HCT116 (cell line): ENCODE measurements at regions not wholly inside any gene's neighbourhood (a gene's known extent, or its start where the extent isn't known, plus 50 kb on each side); places are given as distances from the start of the nearest gene placed in this dataset.

Experiments used
- ATAC-seq: fragments of 200-7000 bp; cut with Tn5 transposase; 2 replicates; pipeline ENCODE4 v1.9.1; 2020; ENCODE audit warnings: mild to moderate bottlenecking, moderate library complexity
- BruUV-seq: library from RNA; stranded (reverse); fragments of 400-500 nt; replicated peaks from 2 replicates; lab custom pipeline; 2021; lab: Mats Ljungman, UMichigan
- CTCF ChIA-PET: fragments of 300-600 bp; sonication (Branson Sonifier 250); formaldehyde crosslinking; loops from one replicate; lab custom pipeline; 2021; ENCODE audit warnings: antibody characterized with exemption; lab: Charles Lee
- POLR2A ChIA-PET: fragments of 300-600, 350-600 bp; sonication (Branson Sonifier 250); formaldehyde crosslinking; loops from one replicate; lab custom pipeline; 2021; ENCODE audit warnings: antibody characterized with exemption; lab: Charles Lee
- RAD21 ChIA-PET, 2 experiments: fragments of 300-600 bp; sonication (Branson Sonifier 250); formaldehyde crosslinking; loops; one replicate each; lab custom pipeline; 2023; ENCODE audit warnings: low total read pairs in 2 of 2; ENCODE audit not compliant: uncharacterized antibody in 2 of 2, unreplicated experiment in 2 of 2, low non-redundant PET in 1 of 2; lab: Charles Lee
- DNase-seq: peaks from one replicate; pipeline ENCODE4 v3.0.0-alpha.2; 2010; ENCODE audit warnings: low read depth, low spot score
- H2AFZ ChIP-seq: fragments of 200-600 bp; shearing (Covaris generic), sonication (generic); 2 replicates; pipeline ENCODE4 v1.6.1; 2017; ENCODE audit warnings: low read depth, mixed run types, mixed read lengths, antibody characterized with exemption, low read length; ENCODE audit not compliant: poor library complexity, severe bottlenecking
- H3K27ac ChIP-seq: 2 replicates; pipeline ENCODE4 v1.5.1; 2012; ENCODE audit warnings: low read depth, low read length
- H3K27me3 ChIP-seq: fragments of 200-600 bp; sonication (generic); 2 replicates; pipeline ENCODE4 v1.6.1; 2016; ENCODE audit warnings: mixed run types, low read length, mixed read lengths; ENCODE audit not compliant: insufficient read depth
- H3K36me3 ChIP-seq, 2 experiments: fragments of 200-500 bp in 1 of 2; fragments of 200-600 bp in 1 of 2; sonication (Bioruptor generic) in 1 of 2; sonication (generic) in 1 of 2; 2 replicates each; pipeline versions ENCODE4 v1.5.1 to v1.6.1; 2014 to 2016; ENCODE audit warnings: low read length in 2 of 2, inconsistent platforms in 1 of 2, mixed read lengths in 1 of 2, mixed run types in 1 of 2; ENCODE audit not compliant: insufficient read depth in 2 of 2, control insufficient read depth in 1 of 2
- H3K4me1 ChIP-seq, 2 experiments: fragments of 200-600 bp in 1 of 2; sonication (generic) in 1 of 2; 2 replicates each; pipeline versions ENCODE4 v1.5.1 to v1.6.1; 2012 to 2017; ENCODE audit warnings: low read length in 2 of 2, inconsistent platforms in 1 of 2, mild to moderate bottlenecking in 1 of 2, mixed read lengths in 1 of 2, mixed run types in 1 of 2, moderate library complexity in 1 of 2; ENCODE audit not compliant: insufficient read depth in 2 of 2, control insufficient read depth in 1 of 2
- H3K4me2 ChIP-seq: fragments of 200-600 bp; sonication (generic); 2 replicates; pipeline ENCODE4 v1.6.1; 2017; ENCODE audit warnings: mixed run types, low read length, mixed read lengths
- H3K4me3 ChIP-seq, 2 experiments: fragments of 200-600 bp in 1 of 2; sonication (generic) in 1 of 2; replicated peaks in 1 of 2; 2 replicates each; pipeline ENCODE4 v1.5.1; 2011 to 2016; ENCODE audit warnings: low read length in 2 of 2, control low read depth in 1 of 2, low read depth in 1 of 2, mild to moderate bottlenecking in 1 of 2, mixed read lengths in 1 of 2, mixed run types in 1 of 2
- H3K79me2 ChIP-seq: fragments of 200-600 bp; sonication (generic); 2 replicates; pipeline ENCODE4 v1.6.1; 2017; ENCODE audit warnings: mild to moderate bottlenecking, mixed run types, low read length, moderate library complexity, mixed read lengths; ENCODE audit not compliant: insufficient read depth
- H3K9ac ChIP-seq: fragments of 200-600 bp; sonication (generic); 2 replicates; pipeline ENCODE4 v1.6.1; 2016; ENCODE audit warnings: low read length, mixed read lengths
- H3K9me2 ChIP-seq: fragments of 200-600 bp; sonication (generic), shearing (Covaris generic); 2 replicates; pipeline ENCODE4 v1.6.1; 2017; ENCODE audit warnings: mixed run types, mild to moderate bottlenecking, moderate library complexity; ENCODE audit not compliant: insufficient read depth
- H3K9me3 ChIP-seq, 2 experiments: fragments of 200-500 bp in 1 of 2; fragments of 200-600 bp in 1 of 2; sonication (Bioruptor generic) in 1 of 2; sonication (generic) in 1 of 2; 2 replicates each; pipeline ENCODE4 v1.6.1; 2014 to 2017; ENCODE audit warnings: low read length in 2 of 2, mixed read lengths in 2 of 2, inconsistent platforms in 1 of 2, low read depth in 1 of 2, mild to moderate bottlenecking in 1 of 2, mixed run types in 1 of 2, moderate library complexity in 1 of 2; ENCODE audit not compliant: control insufficient read depth in 1 of 2, insufficient read depth in 1 of 2
- H4K20me1 ChIP-seq: fragments of 200-600 bp; sonication (generic), shearing (Covaris generic); 2 replicates; pipeline ENCODE4 v1.6.1; 2017; ENCODE audit warnings: mixed run types, mild to moderate bottlenecking, moderate library complexity; ENCODE audit not compliant: insufficient read depth
- ATF3 ChIP-seq: IDR thresholded peaks from 2 replicates; pipeline ENCODE4 v1.6.1; 2012
- CBX3 ChIP-seq: IDR thresholded peaks from 2 replicates; pipeline ENCODE4 v1.6.1; 2012; ENCODE audit warnings: low read depth
- CEBPB ChIP-seq: IDR thresholded peaks from 2 replicates; pipeline ENCODE4 v1.6.1; 2012; ENCODE audit warnings: low read depth
- EZH2 ChIP-seq: fragments of 200-600 bp; sonication (generic); IDR thresholded peaks from 2 replicates; pipeline ENCODE4 v1.6.1; 2017; ENCODE audit warnings: antibody characterized with exemption, mixed run types
- FOSL1 ChIP-seq: IDR thresholded peaks from 2 replicates; pipeline ENCODE4 v1.6.1; 2012; ENCODE audit warnings: low read depth
- JUND ChIP-seq: IDR thresholded peaks from 2 replicates; pipeline ENCODE4 v1.6.1; 2012
- MAX ChIP-seq: IDR thresholded peaks from 2 replicates; pipeline ENCODE4 v1.6.1; 2012
- POLR2A ChIP-seq: IDR thresholded peaks from 2 replicates; pipeline ENCODE4 v1.7.0; 2011; ENCODE audit warnings: borderline replicate concordance; ENCODE audit not compliant: insufficient read depth, insufficient read length; ENCODE audit errors: extremely low read depth
- POLR2AphosphoS5 ChIP-seq: IDR thresholded peaks from 2 replicates; pipeline ENCODE4 v1.6.1; 2011; ENCODE audit warnings: mild to moderate bottlenecking, low read depth, low read length, moderate library complexity
- RAD21 ChIP-seq: IDR thresholded peaks from 2 replicates; pipeline ENCODE4 v1.6.1; 2012; ENCODE audit warnings: low read depth, mild to moderate bottlenecking
- SIN3A ChIP-seq: IDR thresholded peaks from 2 replicates; pipeline ENCODE4 v1.6.1; 2012; ENCODE audit warnings: low read depth
- SP1 ChIP-seq: IDR thresholded peaks from 2 replicates; pipeline ENCODE4 v1.6.1; 2012; ENCODE audit warnings: low read depth
- ZFX ChIP-seq: fragments of 450-650 bp; IDR thresholded peaks from 2 replicates; pipeline ENCODE4 v1.6.1; 2017
- ZNF274 ChIP-seq: fragments of 200-500 bp; sonication (Bioruptor generic); IDR thresholded peaks from 2 replicates; pipeline ENCODE4 v1.6.1; 2014; ENCODE audit warnings: mild to moderate bottlenecking, low read depth, low read length, inconsistent platforms
- intact Hi-C: fragments of 100-400 bp; cut with micrococcal nuclease; formaldehyde crosslinking; loops from 2 replicates; pipeline ENCODE4 v1.10.0; 2022
- TF ChIP-seq, protein P1 (sequence below): IDR thresholded peaks from 2 replicates; pipeline ENCODE4 v1.6.1; 2012; ENCODE audit warnings: low read depth

DNA sequence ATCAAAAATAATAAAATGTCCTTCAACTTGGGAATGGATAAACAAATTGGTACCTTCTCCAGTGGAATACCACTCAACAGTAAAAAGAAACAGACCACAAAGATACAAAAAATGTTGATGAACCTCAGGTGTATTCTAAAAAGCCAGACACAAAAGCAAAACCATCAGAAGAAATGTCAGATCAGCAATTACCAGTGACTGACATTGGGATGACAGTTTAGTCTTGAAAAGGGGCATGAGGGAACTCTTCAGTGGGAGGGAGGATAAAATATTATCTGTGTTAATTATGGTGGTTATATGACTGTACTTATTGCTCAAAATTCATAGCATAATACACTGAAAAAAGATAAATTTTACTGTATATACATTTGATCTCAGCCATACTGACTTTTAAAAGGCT is 473.0 kb downstream of the TMX3 start:
- H3K9me2 ChIP-seq = no peaks in the 10 kb centered on the region
- ATAC-seq (no peak), DNase-seq (no peak)
- CTCF ChIA-PET = no interaction called here
- no peak overlapping the region for H3K4me2 ChIP-seq
- H3K4me1 ChIP-seq = no peaks in the 10 kb centered on the region
- no peak overlapping the region for H3K27ac ChIP-seq
- intact Hi-C loops = no loop called here
- TF ChIP-seq, protein P1, sequence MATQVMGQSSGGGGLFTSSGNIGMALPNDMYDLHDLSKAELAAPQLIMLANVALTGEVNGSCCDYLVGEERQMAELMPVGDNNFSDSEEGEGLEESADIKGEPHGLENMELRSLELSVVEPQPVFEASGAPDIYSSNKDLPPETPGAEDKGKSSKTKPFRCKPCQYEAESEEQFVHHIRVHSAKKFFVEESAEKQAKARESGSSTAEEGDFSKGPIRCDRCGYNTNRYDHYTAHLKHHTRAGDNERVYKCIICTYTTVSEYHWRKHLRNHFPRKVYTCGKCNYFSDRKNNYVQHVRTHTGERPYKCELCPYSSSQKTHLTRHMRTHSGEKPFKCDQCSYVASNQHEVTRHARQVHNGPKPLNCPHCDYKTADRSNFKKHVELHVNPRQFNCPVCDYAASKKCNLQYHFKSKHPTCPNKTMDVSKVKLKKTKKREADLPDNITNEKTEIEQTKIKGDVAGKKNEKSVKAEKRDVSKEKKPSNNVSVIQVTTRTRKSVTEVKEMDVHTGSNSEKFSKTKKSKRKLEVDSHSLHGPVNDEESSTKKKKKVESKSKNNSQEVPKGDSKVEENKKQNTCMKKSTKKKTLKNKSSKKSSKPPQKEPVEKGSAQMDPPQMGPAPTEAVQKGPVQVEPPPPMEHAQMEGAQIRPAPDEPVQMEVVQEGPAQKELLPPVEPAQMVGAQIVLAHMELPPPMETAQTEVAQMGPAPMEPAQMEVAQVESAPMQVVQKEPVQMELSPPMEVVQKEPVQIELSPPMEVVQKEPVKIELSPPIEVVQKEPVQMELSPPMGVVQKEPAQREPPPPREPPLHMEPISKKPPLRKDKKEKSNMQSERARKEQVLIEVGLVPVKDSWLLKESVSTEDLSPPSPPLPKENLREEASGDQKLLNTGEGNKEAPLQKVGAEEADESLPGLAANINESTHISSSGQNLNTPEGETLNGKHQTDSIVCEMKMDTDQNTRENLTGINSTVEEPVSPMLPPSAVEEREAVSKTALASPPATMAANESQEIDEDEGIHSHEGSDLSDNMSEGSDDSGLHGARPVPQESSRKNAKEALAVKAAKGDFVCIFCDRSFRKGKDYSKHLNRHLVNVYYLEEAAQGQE = no peak
- TF ChIP-seq JUND (no peak), SIN3A (no peak), ZFX (no peak), EZH2 (no peak), CBX3 (no peak), ATF3 (no peak)
- no peak overlapping the region for H3K9ac ChIP-seq
- RAD21 ChIA-PET = no interaction called here
- POLR2A ChIA-PET = no interaction called here
- no TSS peak for BruUV-seq
- H3K9me3 ChIP-seq = peaks cover 3 to 18% of the 10 kb centered on the region in 2 experiments; a peak in 2 of 4 replicates
- H3K27me3 ChIP-seq = no peaks in the 10 kb centered on the region
- H4K20me1 ChIP-seq = no peaks in the 10 kb centered on the region
- no peak overlapping the region for H3K4me3 ChIP-seq
- no peaks in the 10 kb centered on the region for H3K79me2 ChIP-seq
- H2AFZ ChIP-seq = no peak overlapping the region
- H3K36me3 ChIP-seq = no peaks in the 10 kb centered on the region

DNA sequence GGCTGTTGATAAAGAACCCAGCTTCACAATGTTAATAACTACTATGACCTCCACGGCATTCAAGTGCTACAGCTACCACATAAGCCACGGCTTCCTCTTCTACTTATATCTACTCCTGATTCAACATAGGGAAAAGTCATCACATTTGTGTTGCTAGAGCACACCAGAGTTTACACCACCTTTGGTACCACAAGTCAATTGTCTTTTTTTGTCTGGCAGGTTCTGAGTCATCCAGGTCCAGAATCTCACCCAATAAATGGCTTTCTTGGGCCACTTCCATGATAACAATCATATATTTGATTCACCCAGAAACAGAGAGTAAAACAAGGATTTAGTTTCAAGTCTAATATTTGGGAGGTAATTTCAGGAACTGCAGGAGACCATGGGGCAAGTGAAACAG is 480.2 kb downstream of the TMX3 start:
- ChIA-PET RAD21 (no interaction called here), POLR2A (no interaction called here), CTCF (no interaction called here)
- Histone ChIP-seq H2AFZ (no peak overlapping the region), H3K4me3 (no peak overlapping the region), H3K4me2 (no peak overlapping the region), H3K27ac (no peak overlapping the region), H4K20me1 (no peaks in the 10 kb centered on the region), H3K4me1 (no peaks in the 10 kb centered on the region), H3K79me2 (no peaks in the 10 kb centered on the region), H3K36me3 (no peaks in the 10 kb centered on the region), H3K27me3 (no peaks in the 10 kb centered on the region), H3K9me2 (no peaks in the 10 kb centered on the region), H3K9me3 (peaks cover 3 to 6% of the 10 kb centered on the region in 2 experiments; a peak in 2 of 4 replicates), H3K9ac (no peak overlapping the region)
- no TSS peak for BruUV-seq
- TF ChIP-seq EZH2 = no peak
- no peak for TF ChIP-seq POLR2A
- TF ChIP-seq CEBPB = no peak
- no peak for TF ChIP-seq MAX
- no peak for TF ChIP-seq ZNF274
- TF ChIP-seq RAD21 = no peak
- TF ChIP-seq POLR2AphosphoS5 = no peak
- no peak for TF ChIP-seq FOSL1
- no peak for TF ChIP-seq SP1
- DNase-seq = no peak
- intact Hi-C loops = no loop called here
- ATAC-seq = no peak
